HL-60 (cell line): ENCODE measurements at regions not wholly inside any gene's neighbourhood (a gene's known extent, or its start where the extent isn't known, plus 50 kb on each side); places are given as distances from the start of the nearest gene placed in this dataset.

Experiments used
- DNase-seq, 2 experiments: peaks; one replicate each; pipeline ENCODE4 v3.0.0-alpha.2; 2010 to 2020; ENCODE audit warnings: low read depth in 1 of 2, low spot score in 1 of 2
- H3K27ac ChIP-seq: fragments of 250-450 bp; sonication (Bioruptor Pico); replicated peaks from 2 replicates; pipeline ENCODE4 v1.5.1; 2020; ENCODE audit warnings: mild to moderate bottlenecking, moderate library complexity
- H3K27me3 ChIP-seq: fragments of 250-450 bp; sonication (Bioruptor Pico); 2 replicates; pipeline ENCODE4 v1.5.1; 2021; ENCODE audit warnings: mild to moderate bottlenecking, moderate library complexity; ENCODE audit not compliant: insufficient read depth, poor library complexity, severe bottlenecking
- H3K4me3 ChIP-seq: replicated peaks from 2 replicates; pipeline ENCODE4 v1.5.1; 2011; ENCODE audit warnings: mild to moderate bottlenecking, control low read depth, low read length; ENCODE audit not compliant: insufficient read depth
- GABPA ChIP-seq: IDR thresholded peaks from 2 replicates; pipeline ENCODE4 v1.6.1; 2012; ENCODE audit warnings: low read depth
- POLR2AphosphoS5 ChIP-seq: IDR thresholded peaks from 2 replicates; pipeline ENCODE4 v1.6.1; 2012; ENCODE audit warnings: low read depth
- SPI1 ChIP-seq: IDR thresholded peaks from 2 replicates; pipeline ENCODE4 v1.6.1; 2012; ENCODE audit warnings: low read depth, mild to moderate bottlenecking, borderline replicate concordance
- TF ChIP-seq, protein P1 (sequence below): IDR thresholded peaks from one replicate; pipeline ENCODE4 v1.5.1; 2011; ENCODE audit warnings: low read length, control low read depth, inconsistent platforms; ENCODE audit not compliant: insufficient read depth
- TF ChIP-seq, protein P2 (sequence below): IDR thresholded peaks from 2 replicates; pipeline ENCODE4 v1.6.1; 2012; ENCODE audit warnings: low read depth; ENCODE audit not compliant: insufficient replicate concordance

DNA sequence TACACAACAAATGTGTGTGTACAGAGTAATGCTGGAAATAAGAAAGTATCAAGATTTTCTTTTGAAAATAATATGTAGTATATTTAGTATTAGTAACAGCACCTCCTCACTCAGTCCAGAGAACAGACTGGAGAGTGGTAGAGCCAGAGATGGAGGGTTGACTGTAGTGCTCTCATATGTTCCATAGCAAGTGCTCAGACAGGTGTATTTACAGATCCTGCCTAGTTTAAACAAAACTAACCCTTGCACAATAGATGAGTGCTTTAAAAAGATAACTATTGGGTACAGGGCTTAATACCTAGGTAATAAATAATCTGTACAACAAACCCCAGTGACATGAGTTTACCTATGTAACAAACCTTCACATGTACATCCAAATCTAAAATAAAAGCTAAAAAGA, 381.0 kb upstream of the EMCN start:
- TF ChIP-seq SPI1 = no peak
- TF ChIP-seq, protein P1, sequence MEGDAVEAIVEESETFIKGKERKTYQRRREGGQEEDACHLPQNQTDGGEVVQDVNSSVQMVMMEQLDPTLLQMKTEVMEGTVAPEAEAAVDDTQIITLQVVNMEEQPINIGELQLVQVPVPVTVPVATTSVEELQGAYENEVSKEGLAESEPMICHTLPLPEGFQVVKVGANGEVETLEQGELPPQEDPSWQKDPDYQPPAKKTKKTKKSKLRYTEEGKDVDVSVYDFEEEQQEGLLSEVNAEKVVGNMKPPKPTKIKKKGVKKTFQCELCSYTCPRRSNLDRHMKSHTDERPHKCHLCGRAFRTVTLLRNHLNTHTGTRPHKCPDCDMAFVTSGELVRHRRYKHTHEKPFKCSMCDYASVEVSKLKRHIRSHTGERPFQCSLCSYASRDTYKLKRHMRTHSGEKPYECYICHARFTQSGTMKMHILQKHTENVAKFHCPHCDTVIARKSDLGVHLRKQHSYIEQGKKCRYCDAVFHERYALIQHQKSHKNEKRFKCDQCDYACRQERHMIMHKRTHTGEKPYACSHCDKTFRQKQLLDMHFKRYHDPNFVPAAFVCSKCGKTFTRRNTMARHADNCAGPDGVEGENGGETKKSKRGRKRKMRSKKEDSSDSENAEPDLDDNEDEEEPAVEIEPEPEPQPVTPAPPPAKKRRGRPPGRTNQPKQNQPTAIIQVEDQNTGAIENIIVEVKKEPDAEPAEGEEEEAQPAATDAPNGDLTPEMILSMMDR = no peak
- TF ChIP-seq POLR2AphosphoS5 = no peak
- TF ChIP-seq GABPA = no peak
- TF ChIP-seq, protein P2, sequence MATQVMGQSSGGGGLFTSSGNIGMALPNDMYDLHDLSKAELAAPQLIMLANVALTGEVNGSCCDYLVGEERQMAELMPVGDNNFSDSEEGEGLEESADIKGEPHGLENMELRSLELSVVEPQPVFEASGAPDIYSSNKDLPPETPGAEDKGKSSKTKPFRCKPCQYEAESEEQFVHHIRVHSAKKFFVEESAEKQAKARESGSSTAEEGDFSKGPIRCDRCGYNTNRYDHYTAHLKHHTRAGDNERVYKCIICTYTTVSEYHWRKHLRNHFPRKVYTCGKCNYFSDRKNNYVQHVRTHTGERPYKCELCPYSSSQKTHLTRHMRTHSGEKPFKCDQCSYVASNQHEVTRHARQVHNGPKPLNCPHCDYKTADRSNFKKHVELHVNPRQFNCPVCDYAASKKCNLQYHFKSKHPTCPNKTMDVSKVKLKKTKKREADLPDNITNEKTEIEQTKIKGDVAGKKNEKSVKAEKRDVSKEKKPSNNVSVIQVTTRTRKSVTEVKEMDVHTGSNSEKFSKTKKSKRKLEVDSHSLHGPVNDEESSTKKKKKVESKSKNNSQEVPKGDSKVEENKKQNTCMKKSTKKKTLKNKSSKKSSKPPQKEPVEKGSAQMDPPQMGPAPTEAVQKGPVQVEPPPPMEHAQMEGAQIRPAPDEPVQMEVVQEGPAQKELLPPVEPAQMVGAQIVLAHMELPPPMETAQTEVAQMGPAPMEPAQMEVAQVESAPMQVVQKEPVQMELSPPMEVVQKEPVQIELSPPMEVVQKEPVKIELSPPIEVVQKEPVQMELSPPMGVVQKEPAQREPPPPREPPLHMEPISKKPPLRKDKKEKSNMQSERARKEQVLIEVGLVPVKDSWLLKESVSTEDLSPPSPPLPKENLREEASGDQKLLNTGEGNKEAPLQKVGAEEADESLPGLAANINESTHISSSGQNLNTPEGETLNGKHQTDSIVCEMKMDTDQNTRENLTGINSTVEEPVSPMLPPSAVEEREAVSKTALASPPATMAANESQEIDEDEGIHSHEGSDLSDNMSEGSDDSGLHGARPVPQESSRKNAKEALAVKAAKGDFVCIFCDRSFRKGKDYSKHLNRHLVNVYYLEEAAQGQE = no peak
- H3K27me3 ChIP-seq = no peaks in the 10 kb centered on the region
- DNase-seq = no peak
- no peak overlapping the region for H3K4me3 ChIP-seq
- no peak overlapping the region for H3K27ac ChIP-seq

DNA sequence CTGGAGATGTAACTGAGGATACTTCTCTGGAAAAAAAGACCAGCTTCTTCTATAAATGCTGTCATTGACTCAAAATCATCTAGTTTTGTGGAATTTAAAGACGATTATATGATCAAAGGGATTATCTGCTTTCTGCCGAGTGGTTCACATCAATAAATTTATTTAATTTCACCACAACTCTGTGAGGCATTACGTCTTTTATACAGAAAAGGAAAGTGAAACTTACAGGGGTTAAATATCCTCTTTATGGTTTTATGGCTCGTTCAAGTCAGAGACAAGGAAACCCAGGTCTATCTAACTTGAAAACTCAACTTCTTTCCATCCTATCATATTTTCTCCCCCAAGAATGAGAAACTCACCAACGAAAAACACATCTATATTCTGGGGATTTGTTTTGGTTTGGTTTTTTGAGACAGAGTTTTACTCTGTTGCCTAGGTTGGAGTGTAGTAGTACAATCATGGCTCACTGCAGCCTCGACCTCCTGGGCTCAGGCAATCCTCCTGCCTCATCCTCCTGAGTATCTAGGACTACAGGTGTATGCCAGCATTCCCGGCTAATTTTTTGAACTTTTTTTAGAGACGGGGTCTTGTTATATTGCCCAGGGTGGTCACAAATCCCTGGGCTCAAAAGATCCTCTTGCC, 377.9 kb upstream of the EMCN start:
- TF ChIP-seq, protein P2 = no peak
- TF ChIP-seq, protein P1 = no peak
- TF ChIP-seq SPI1 = no peak
- no peak for TF ChIP-seq POLR2AphosphoS5
- no peak for TF ChIP-seq GABPA
- H3K27ac ChIP-seq = peak overlapping the region; percentile 26; the same call in 1 of the 2 replicates
- no peak for DNase-seq
- no peaks in the 10 kb centered on the region for H3K27me3 ChIP-seq
- H3K4me3 ChIP-seq = no peak overlapping the region

DNA sequence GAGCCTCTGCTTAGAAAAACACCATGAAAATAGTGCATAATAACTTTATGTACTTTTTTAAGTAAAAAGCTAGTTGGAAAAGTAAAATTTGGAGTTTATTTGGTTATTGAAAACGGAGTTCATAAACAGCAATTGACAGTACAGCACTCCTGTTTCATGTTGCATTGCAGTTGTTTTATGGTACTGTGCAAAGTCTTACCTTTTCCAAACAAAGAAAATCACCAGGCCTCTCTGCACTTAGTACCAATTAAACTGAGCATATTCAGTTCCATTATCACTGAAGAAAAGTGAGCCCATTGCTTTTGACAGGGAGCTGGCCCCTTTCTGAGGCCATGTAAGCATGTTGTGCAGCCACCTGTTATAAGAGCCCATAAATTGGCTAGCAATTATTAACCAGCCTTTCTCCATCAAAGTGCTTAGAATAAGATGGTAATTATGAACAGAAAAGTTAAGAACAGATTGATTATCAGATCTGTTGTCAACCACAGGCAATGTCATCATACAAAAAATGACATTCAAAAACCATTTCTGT, 376.6 kb upstream of the EMCN start:
- no peak overlapping the region for H3K27ac ChIP-seq
- no peaks in the 10 kb centered on the region for H3K27me3 ChIP-seq
- no peak for DNase-seq
- H3K4me3 ChIP-seq = no peak overlapping the region
- TF ChIP-seq, protein P1 = no peak
- TF ChIP-seq POLR2AphosphoS5 = no peak

DNA sequence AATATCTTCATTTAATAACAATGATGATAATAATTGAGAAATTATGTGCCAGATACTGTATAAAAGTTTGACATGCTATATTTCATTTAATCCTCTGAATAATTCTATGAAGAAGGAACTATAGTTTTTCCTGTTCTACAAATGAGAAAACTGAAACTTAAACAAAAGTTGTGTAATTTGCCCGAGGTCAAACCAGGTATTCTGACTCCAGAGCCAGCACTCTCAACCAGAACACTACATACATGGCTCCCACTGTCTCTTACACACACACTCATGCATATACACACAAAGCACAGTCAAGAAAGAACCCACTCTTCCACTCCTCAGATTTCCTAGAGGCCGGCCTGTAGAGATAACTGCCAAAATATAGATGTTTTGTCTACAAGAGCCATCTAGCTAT, 374.0 kb upstream of the EMCN start:
- no peaks in the 10 kb centered on the region for H3K27me3 ChIP-seq
- no peak overlapping the region for H3K4me3 ChIP-seq
- peak overlapping the region; percentile 29 for H3K27ac ChIP-seq
- DNase-seq = no peak
- no peak for TF ChIP-seq GABPA
- no peak for TF ChIP-seq POLR2AphosphoS5
- TF ChIP-seq, protein P2 = no peak
- no peak for TF ChIP-seq SPI1
- TF ChIP-seq, protein P1 = no peak
